IPS DF 4.7 (cell line): ENCODE measurements at regions not wholly inside any gene's neighbourhood (a gene's known extent, or its start where the extent isn't known, plus 50 kb on each side); places are given as distances from the start of the nearest gene placed in this dataset.
"Not testable (repeated sequence)": the region's sequence is repeated elsewhere in the genome, so short reads cannot be mapped to it uniquely, and the experiment has no call there.

ENCODE experiments used
- DNase-seq: peaks from one replicate; pipeline ENCODE4 v3.0.0-alpha.2; 2013; ENCODE audit warnings: low spot score; ENCODE audit errors: extremely low read depth

DNA sequence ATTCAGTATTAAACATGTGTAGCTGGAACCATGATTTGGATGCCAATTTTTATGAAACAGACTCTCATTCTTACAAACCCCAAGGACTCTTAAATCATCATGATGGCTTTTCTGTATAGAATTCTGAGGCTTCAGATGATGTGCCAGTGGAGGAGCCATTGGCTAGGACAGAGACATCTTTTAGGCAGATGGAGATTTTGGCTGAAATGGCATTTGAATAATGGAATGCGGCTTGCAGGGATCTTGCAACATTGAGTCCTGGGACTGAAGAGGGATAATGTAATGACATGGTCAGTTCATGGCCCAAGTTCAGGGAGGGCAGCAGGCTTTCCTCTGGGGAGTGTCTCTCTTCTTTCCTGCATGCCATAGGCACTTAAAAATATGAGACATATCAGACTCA, 172.4 kb downstream of the ABCA8 start:
- no peak for DNase-seq

DNA sequence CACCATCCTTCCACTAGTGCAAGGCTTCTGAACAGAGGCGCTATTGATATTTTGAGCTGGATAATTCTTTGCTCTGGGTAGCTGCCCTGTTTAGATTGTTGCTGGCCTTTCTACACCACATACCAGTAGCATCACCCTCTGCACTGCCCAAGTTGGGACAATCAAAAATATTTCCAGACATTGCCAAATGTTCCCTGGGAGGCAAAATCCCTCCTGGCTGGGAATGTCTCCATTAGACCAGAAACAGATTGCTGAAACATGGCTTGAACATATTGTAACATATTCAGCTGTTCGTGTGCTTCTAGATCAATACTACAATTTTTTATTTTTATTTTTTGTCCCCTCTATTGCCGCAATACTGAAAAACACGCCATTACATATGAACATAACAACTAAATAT, 174.6 kb downstream of the ABCA8 start:
- DNase-seq, result no peak

DNA sequence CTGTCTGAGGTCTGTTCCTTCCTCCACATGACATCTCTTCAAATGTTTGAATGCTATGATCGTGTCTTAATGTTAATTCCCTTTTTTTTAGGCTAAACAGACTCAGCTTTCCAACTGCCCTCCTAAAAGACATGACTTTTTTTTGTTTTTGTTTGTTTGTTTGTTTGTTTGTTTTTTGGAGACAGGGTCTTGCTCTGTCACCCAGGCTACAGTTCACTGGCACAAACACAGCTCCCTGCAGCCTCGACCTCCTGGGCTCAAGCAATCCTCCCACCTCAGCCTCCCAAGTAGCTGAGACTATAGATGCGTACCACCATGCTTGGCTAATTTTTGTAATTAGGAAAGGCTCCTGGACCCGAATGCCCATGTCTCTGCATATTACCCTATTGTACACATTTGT, 176.5 kb downstream of the ABCA8 start:
- no peak for DNase-seq

DNA sequence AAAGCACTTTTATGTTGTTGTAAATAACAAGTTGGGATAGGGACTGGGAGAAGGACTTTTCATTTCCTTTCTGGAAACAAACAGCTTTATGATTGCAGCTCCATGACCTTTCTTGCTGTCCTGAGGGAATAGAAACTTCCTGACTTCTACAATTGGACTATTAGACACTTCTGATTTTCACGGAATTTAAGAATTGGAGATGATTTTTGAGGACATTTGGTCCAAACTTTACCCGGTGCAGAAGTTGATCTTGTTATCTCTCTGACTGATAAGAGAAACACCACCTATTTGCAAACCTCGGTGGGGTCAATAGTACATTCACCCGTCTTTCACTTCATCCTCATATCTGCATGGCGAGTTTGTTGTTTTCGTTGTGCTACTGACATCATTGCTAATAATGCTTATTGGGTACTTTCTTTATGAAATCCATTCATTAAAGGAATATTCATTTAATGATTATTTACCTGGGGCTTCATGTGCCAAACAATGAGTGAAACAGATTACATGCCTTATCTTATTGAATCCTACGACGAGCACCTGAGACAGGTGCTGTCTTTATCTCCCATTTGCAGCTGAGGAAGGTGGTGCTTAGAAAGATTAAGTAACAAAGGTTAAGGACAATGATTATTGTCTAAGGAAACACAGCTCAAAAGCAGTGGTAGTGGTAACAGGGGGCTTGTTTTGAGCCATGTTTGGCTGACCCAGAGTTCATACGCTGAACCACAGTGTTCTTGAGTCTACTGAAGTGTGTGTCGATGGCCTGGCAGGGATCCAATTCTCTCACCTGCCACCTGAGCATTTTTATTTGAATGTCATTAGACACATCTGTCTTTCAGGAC, 176.9 kb upstream of the FAM20A start:
- no peak for DNase-seq

DNA sequence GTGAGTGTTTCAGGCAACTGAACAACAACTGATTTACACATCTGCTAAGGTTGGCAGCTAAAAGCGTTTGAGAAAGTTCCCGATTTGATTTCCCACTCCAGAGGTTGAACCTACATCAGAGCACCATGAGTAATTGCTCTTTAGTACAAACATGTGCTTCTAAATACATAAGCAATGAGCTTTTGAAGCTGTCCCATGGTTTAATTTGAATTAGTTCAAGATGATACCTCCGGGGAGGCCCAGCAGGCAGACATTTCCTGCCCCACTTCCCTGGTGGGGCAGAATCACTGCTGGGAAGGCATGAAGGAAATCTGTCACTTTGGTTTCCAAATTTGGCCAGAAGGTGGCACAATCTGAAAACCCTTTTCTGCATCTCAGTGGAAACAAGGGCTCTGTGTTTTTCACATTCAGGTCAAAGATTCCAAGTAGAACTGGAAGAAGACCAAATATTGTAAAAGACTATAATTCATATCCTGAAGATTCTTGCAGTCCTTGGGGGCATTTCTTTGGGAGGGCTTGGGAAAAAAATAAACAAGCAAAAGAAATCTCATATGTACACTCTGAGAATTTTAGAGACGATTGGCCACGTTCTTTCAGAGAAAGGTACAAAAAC, 176.2 kb upstream of the FAM20A start:
- peak; percentile 36 for DNase-seq

GRCh38 chr17:68776451-68776850, 175.3 kb upstream of the FAM20A start:
- DNase-seq, result no peak

DNA sequence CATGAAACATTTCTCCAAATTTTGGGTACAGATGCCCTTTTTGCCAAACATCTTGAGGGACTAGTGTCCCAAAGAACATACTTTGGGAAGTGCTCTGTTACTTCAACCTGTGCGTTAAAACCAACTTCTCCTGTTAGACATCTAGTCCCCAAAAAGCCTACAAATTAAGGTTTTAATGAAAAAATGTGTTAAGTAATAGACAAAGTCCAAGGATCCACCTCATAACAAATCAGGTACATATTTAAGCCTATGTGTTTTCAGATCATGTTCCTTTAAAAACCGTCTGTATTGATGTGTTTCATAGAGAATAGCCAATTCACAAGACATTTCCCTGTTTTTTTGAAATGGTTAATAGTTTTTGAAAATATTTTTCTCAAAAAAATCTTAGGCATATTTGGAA, 174.8 kb upstream of the FAM20A start:
- no peak for DNase-seq

DNA sequence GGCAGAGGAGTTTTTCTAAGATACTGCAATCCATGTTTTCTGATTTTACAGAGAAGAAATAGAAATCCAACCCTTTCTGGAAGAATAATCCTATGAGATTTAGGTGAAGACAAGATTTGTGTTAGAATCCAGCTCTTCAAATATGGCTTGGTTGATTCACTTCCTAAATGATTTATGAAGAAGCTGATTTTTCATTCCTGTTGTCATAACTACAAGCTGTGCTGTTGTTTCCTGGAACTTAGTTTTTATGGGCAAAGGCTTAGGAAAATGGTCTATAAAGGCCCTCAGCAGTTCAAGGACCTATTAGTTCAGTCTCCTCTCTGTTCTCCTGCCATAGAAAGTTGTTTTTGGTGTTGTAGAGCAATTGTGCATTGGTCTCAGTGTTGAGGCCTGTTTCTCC, 174.2 kb upstream of the FAM20A start:
- DNase-seq, result no peak

GRCh38 chr17:68771867-68772515, 170.8 kb upstream of the FAM20A start:
- peak; percentile 49 for DNase-seq

DNA sequence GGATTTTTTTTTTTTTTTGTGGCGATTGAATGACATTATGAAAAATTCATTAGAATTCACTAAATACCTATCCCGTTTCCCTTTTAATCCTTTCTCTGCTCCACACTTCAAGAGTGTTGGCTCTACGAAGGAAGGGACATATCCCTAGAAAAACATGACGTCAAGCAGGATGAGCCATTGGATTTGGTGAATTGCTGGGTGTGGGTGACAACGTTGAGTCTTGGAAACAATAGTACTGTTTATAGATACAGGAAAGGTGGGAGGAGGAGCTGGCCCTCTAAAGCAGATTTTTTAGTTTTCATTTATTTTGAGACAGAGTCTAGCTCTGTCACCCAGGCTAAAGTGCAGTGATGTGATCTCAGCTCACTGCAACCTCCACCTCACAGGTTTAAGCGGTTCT, 167.6 kb upstream of the FAM20A start:
- no peak for DNase-seq

- no peak for DNase-seq
These were observed 165.5 kb upstream of the FAM20A start for GRCh38 chr17:68766640-68767039.

DNA sequence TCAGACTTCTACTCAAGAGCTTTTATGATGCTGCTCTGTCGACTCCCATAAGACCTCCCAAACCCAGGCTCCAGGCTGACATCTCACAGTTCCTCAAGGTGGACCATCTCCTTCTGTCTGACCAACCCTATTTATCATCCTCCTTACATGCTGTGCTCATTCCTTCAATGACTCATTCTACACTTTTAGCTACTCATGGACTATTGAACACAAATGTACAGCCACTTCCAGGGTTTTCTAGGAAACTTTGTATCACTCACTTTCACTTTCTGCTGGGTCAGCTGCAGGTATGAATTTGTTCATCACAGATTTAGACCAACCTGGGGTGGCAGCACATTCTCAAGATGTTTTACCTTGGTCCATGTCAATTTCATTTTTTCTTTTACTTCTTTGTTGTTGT, 162.4 kb upstream of the FAM20A start:
- DNase-seq, result no peak

- no peak for DNase-seq
These were observed 161.7 kb upstream of the FAM20A start for GRCh38 chr17:68762911-68763310.

- DNase-seq, result no peak
These were observed 158.9 kb upstream of the FAM20A start for GRCh38 chr17:68760141-68760475.

- DNase-seq, result peak; percentile 81
These were observed 158.4 kb upstream of the FAM20A start for GRCh38 chr17:68759343-68760140.

DNA sequence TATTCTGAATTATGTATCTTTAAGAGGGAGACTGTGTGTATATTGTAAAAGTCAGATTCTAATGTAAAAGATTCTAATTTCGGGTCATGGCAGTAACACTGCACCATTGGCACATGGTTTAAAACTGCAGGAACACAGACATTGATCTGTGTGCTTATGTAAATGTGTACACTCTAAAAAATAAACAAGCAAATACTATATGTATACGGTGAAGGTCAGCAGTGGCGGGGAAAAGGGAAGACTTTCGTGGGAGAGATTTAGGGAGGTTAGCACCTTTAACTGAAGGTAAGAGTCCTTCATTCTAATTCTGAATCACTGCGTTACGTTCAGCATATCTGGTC, 157.8 kb upstream of the FAM20A start:
- DNase-seq, result no peak

- DNase-seq, result not testable (repeated sequence)
These were observed 156.9 kb upstream of the FAM20A start for GRCh38 chr17:68757866-68758757.

DNA sequence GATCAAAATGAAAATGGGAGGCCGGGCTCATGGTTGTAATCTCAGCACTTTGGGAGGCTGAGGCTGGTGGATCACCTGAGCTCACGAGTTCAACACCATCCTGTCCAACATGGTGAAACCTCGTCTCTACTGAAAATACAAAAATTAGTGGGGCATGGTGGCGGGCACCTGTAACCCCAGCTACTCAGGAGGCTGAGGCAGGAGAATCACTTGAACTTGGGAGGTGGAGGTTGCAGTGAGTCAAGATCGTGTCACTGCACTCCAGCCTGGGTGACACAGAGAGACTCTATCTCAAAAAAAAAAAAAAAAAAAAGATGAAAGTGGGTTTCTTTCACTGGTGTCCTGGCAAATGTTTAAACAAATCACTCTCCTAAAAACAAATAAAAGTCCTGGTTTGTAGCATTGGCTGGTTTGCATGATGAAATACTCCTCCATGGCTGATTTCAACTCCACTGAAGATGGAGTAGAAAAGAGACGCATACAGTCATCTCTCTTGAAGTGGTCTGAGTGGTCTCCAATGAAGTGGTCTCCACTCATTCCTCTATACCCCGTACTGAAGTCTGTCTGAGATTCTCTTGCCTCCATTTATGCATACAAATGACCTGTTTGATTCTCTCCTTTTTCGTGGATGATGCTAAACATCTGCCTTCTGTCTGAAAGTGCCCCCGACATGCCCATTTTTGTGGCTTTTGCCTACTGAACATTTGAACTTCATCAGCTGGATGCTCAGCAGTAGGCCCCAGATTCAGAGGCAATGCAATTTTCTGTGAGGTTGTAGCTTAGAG, 153.0 kb upstream of the FAM20A start:
- no peak for DNase-seq

GRCh38 chr17:68750208-68750562, 149.0 kb upstream of the FAM20A start:
- no peak for DNase-seq
